ENCODE measurements at regions not wholly inside any gene's neighbourhood (a gene's known extent, or its start where the extent isn't known, plus 50 kb on each side); places are given as distances from the start of the nearest gene placed in this dataset.

DNA sequence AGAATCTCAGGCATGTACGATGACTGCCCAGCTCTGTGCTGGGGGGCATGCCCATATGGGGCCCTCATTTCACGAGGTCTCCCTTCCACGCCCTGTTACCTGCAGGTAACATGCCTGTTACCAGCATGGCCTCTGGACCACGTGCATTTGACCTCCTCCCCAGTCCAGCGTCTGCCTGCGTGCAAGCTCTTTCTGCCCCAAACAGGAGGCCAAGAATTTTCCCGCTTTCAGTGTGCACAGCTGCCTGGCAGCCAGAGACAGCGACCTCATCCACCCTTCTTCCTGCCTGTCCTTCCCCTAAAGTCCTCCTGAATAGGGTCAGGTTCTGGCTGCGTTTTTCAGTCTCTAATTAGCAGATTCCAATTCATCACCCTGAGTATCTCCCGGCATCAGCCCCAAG, 306.5 kb upstream of the ZFHX3 start:
- no peak for DNase-seq
- ATAC-seq = no peak

DNA sequence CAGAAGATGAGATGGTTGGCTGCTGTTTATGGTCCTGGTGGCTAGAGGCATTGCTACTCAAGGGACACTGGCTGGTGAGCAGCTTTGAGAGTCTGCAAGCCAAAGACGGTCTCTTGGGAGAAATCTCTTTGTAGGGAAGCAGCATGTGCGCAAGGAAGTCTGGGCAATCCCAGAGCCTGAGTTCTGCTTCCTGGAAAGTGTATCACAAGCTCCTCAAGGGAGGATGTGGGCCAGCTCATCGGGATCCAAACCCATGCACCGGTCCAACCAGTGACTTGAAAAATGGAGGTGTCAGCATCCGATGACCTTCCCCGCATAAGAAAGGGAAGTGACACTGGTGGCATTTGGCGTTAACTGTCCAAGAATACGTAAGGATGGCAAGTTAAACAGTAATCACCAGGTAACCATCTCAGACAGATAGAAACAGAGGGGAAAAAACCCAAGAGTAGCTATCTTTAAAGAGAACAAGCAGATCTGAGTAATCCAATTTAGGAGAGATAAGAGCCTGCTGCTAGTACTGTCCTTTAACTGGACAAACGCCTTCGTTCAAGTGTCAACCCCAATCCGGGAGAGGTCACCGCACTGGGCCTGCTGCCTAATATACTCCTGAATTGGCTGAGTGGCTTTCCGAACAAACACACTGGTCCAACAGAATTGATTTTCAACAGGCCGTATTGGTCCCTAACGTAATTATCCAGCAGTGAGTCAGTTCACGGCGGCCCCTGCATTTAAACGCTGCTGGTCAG, 303.0 kb upstream of the ZFHX3 start:
- no peak for DNase-seq
- ATAC-seq = no peak

DNA sequence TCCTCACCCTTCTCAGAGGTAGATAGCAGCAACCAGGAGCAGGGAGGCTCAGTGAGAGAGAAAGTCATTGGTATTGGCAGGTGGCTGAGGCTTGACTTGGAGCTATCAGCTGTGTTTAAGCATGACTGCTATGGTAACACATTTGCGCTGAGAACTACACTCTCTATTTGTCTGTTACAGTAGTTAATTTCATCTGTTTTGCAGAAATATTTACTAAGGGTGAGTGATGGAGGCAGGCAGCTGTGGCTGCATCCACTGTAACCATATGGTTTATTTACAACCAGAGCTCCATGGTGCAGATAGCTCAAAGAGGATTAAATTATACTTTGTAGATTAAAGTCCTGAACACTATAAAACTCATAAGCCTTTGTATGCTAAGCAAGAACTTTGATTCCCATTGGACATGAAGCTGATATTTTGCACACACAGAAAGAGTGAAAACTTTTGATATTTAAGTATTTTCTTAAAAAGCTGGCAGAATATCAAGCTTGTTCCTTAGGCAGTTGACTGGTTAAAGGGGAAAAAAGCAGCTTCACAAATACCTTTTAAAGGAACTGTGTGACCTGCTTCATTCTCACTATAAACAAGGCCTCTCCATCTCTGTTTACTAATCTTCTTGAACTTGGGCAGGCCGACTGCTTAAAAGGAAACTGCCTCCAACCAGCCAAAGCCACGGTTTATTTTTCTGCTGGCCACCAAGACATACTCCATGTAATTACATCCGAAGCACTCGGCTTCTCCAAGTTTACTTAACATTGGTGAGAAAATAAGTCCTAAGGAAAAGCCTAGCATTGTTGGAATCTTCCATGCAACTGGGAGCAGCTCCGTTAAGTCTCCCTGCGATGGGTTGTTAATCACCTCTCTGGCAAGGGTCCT, 299.8 kb upstream of the ZFHX3 start:
- DNase-seq (no peak), ATAC-seq (no peak)

DNA sequence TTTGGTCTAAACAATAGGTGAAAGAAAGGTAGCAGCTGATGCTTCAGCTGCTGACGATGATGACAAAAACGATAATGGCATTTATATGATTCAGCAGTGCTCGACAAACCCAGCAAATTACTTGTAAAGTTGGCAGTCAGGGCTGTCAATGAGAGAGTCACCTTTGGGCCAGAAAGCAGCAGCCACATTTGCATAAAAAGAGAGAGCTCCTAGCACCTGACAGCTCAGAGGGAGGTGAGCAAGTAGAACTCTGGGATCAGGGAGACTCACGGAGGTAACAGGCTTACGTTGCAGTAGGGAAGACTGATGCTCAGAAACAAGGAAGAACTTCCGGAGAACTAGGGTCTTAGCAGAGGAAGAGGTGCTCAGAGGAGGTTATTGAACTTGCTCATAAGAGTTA, 291.9 kb upstream of the ZFHX3 start:
- DNase-seq = no peak
- ATAC-seq = no peak

GRCh38 chr16:73337373-73338296, 289.7 kb upstream of the ZFHX3 start:
- ATAC-seq (no peak), DNase-seq (no peak)

DNA sequence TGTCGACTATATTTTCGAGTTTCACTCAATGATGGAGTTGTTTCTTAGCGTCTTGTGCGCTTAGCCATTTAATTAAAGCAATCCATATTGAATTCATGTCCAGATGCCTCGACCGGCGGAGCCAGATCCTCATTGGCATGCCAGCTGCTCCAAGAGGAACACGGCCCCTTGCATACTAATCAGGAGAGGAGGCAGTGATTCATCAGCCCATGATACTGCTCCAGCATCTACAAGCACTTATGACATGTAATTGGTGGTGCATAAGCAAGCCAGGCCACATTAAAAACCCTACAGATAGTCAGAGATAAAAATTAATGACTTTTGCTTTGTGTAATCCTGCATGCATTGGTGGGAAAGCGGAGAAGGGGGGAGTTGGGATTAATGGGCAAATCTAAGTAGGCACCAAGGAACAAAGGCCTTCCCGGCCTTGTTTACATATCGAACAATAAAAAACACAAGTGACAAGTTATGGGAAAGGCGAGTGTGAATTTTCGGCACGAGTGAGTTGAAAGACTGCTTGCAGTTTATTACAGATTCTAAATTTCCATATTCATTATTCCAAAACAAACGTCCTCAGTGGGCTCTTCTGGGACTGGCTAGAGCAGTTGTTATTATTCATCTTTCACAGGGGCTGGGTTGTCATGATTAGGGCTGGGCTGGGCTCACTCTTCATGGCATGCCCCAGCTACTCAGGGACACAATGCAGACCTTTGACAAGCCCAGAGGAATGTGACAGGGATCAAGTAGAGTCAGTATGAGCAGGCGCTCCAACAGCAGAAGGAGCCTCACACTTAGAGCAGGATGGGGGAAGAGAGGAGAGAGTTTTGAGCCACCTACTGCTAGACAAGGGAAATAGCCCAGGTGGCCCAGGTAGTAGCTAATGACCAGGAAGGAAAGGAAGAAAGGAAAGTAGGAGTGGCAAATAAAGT, 281.7 kb upstream of the ZFHX3 start:
- ATAC-seq (no peak), DNase-seq (no peak)

DNA sequence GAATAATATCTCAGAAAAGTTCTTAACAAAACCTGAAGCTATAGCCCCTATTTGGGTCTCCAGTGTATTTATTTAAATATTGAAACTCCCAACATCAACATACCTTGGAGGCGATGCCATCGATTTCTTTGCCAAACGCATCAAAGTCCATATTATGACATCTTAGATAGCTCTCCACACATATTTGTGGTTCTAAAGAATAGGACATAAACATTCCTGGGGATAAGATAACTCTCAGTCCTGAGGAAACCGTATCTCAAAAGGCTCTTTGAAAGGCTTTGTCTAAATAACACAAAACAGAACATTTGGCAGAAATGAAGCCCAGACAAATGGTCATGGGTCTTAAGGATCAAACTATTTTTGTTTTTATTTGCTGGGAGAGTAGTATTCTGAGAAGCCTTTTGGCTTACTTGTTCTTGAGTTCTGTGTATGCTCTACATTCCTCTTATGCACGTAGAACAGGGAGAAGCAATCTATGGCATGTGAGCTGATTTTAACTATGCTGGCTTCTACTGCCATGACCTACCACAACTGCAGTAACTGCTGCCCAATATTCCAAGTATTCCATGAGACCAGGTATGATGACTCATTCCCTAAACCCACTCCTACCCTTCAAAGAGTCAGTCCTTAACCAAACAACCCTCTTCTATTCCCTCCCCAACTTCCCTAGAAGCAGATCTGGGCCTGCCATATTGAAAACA, 279.0 kb upstream of the ZFHX3 start:
- DNase-seq (no peak), ATAC-seq (no peak)

DNA sequence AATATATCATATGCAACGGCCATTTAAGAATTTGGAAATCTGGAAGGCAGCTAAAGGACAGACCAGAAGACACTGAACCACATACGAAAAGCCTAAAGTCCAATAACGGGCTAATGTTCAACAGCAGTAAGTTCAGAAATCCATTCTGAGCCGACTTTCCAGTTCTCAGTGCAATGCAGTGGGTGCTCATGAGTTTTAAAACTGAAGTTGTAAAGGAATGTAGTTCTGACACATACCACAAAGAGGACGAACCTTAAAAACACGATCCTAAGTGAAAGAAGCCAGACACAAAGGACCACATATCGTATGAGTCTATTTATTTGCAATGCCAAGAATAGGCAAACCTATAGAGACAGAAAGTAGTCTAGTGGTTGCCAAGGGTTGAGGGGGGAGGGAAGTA, 278.3 kb upstream of the ZFHX3 start:
- ATAC-seq (no peak), DNase-seq (no peak)

GRCh38 chr16:73323880-73324279, 276.0 kb upstream of the ZFHX3 start:
- ATAC-seq = no peak
- no peak for DNase-seq

DNA sequence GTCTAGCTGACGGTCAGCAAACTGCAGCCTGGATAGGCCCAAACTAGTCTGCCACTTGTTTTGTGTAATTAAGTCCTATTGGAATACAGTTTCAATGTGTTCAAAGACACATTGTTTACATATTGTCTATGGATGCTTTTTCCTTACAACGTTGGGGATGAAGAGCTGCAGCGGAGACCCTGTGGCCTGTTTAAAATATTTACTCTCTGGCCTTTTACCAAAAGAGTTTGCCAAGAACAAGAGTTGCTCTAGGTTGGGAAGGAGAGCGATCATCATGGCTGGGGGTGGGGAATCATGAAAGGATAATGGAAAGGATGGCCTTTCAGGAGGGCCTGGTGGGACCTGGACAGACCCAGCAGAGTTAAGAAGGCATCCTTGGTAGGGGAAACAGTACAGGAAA, 274.9 kb upstream of the ZFHX3 start:
- ATAC-seq (no peak), DNase-seq (no peak)

DNA sequence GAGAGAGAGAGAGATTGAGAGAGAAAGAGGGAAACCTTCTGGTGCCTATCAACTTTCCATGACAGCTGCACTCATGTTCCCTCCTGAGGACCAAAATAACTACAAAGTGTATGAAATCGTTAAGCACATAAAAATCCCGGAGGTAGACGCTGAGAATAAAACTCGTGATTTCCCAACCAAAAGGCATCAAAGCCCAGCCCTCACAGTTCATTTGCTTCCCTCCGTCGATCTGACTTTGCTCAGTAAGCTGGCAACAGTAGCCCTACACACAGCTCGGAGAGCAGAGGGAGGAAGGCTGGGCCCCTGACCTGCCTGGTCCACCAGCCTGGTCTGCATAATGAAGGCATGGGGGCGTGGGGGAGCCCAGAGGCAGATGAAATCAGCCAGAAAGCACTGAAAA, 273.9 kb upstream of the ZFHX3 start:
- DNase-seq (no peak), ATAC-seq (no peak)

- ATAC-seq (no peak), DNase-seq (no peak)
These were observed 271.8 kb upstream of the ZFHX3 start for GRCh38 chr16:73319737-73320136.

DNA sequence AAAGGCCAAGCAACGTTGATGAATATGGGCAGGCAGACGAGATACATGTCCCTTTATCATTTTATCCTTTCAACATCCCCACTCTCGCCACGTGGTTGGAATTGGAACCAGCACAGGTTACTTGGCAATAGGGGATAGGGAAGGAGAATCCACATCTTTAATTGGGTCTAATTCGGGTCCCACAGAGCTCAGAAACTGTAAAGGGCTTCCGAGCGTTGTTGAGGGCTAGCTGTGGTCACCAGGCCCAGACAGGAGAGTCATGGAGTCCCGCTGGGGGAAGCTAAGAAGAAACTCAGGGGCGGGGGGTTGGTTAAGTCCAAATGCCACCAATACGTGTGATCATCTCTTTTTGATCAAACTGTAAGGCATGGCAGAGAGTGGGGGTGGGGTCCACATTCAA, 271.3 kb upstream of the ZFHX3 start:
- ATAC-seq = no peak
- no peak for DNase-seq

- DNase-seq = no peak
These were observed 269.5 kb upstream of the ZFHX3 start for GRCh38 chr16:73317321-73317857.

DNA sequence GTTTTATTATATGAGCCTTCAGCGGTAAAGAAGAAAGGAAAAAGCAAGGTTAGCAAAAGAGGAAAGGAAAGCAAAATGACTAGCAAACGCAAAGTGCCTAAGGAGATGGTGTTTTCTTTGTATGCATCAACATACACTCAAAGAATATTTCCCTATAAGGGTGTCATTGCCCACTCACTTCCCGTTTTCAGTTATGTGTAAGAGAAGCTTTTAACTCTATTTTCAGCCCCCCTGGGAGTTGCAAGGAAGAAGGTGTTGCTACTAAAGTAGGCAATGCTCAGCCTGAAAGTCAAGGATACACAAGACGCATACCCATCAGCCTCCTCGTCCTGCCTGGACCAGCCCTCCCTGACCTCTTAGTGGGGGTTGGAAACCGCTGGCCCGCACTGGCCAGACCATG, 267.7 kb upstream of the ZFHX3 start:
- no peak for ATAC-seq
- no peak for DNase-seq

More at GRCh38 chr16:73317321-73317857, 269.5 kb upstream of the ZFHX3 start:
- ATAC-seq = no peak

GRCh38 chr16:73313950-73314349, 266.0 kb upstream of the ZFHX3 start:
- ATAC-seq = no peak
- no peak for DNase-seq

- DNase-seq = no peak
- ATAC-seq = no peak
These were observed 264.2 kb upstream of the ZFHX3 start for GRCh38 chr16:73311857-73312723.

DNA sequence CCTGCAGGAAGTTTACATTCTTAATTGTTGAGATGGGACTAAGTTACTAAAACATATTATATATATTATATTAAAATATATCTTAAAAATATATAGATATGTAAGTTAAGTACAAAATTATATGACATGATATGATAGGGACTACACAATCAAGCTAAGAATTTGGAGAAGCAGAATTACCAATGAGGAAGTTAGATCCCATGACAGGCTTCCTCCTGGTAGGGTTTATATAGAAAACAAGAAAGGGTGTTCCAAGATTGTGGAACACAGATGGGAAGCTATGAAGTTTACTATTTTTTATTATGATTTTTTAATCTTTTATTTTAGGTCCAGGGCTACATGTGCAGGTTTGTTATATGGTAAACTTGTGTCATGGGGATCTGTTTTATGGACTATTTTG, 260.8 kb upstream of the ZFHX3 start:
- DNase-seq (no peak), ATAC-seq (no peak)

DNA sequence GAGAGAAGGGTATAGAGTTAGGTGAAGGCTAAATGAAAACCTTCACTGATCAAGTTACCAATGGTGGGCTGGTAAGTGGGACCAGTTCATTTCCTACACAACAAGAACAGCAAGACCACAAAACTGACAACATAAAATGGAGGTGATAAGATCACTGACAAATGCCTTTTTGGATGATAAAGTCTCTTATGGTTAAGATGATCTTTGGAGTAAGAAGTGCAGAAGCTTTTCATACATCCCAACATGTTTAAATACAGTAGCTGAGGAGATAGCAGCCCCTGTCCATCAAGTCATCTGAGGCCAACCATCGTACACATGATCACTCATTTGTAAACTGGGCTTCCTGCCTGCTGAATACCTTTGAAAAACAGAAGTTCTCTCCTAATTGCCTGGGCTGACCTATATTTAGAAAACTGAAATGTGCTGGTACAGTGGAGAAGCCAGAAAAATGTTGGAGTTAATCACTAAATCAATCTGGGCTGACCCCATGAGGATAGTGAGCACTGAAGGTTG, 259.0 kb upstream of the ZFHX3 start:
- DNase-seq (no peak), ATAC-seq (no peak)
